GM12865 (cell line): ENCODE measurements at regions not wholly inside any gene's neighbourhood (a gene's known extent, or its start where the extent isn't known, plus 50 kb on each side); places are given as distances from the start of the nearest gene placed in this dataset.

Experiments used
- DNase-seq: peaks from one replicate; pipeline ENCODE4 v3.0.0; 2010; ENCODE audit warnings: low read depth
- H3K4me3 ChIP-seq: 2 replicates; pipeline ENCODE4 v1.5.1; 2011; ENCODE audit warnings: mild to moderate bottlenecking, low read depth, low read length, control low read depth
- TF ChIP-seq, protein P1 (sequence below): IDR thresholded peaks from 2 replicates; pipeline ENCODE4 v1.5.1; 2011; ENCODE audit warnings: low read length, control low read depth, low read depth, inconsistent platforms; ENCODE audit not compliant: insufficient read depth; ENCODE audit errors: missing control alignments

GRCh38 chr2:239519089-239519920 is 118.5 kb upstream of the HDAC4 start:
- TF ChIP-seq, protein P1, sequence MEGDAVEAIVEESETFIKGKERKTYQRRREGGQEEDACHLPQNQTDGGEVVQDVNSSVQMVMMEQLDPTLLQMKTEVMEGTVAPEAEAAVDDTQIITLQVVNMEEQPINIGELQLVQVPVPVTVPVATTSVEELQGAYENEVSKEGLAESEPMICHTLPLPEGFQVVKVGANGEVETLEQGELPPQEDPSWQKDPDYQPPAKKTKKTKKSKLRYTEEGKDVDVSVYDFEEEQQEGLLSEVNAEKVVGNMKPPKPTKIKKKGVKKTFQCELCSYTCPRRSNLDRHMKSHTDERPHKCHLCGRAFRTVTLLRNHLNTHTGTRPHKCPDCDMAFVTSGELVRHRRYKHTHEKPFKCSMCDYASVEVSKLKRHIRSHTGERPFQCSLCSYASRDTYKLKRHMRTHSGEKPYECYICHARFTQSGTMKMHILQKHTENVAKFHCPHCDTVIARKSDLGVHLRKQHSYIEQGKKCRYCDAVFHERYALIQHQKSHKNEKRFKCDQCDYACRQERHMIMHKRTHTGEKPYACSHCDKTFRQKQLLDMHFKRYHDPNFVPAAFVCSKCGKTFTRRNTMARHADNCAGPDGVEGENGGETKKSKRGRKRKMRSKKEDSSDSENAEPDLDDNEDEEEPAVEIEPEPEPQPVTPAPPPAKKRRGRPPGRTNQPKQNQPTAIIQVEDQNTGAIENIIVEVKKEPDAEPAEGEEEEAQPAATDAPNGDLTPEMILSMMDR = no peak
- no peak for DNase-seq
- H3K4me3 ChIP-seq = no peak overlapping the region

- TF ChIP-seq, protein P1 = no peak
- no peak for DNase-seq
- no peak overlapping the region for H3K4me3 ChIP-seq
These were observed 117.7 kb upstream of the HDAC4 start for GRCh38 chr2:239518286-239519088.

DNA sequence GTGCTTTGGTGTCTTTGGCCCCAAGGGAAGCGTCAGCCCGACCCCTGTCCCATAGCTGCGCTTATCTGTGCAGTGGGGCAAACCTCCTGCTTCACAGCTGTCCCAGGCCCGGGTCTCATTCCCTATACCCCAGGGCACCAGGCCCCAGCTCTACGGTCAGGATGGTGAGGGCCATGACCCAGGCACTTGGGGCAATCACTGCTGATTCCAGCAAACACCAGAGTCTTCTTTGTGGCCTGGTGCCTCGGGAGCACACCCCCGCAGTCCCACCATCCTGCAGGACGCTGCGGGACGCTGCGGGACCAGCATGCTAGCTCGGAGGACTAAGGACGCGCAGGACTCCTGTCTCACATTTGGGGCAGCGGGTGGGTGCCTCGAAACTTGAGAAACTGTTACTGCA is 116.9 kb upstream of the HDAC4 start:
- no peak overlapping the region for H3K4me3 ChIP-seq
- TF ChIP-seq, protein P1 = no peak
- no peak for DNase-seq

- TF ChIP-seq, protein P1 = no peak
- H3K4me3 ChIP-seq = no peak overlapping the region
- DNase-seq = no peak
These were observed 116.1 kb upstream of the HDAC4 start for GRCh38 chr2:239516954-239517305.

GRCh38 chr2:239516286-239516953 is 115.6 kb upstream of the HDAC4 start:
- TF ChIP-seq, protein P1 = no peak

DNA sequence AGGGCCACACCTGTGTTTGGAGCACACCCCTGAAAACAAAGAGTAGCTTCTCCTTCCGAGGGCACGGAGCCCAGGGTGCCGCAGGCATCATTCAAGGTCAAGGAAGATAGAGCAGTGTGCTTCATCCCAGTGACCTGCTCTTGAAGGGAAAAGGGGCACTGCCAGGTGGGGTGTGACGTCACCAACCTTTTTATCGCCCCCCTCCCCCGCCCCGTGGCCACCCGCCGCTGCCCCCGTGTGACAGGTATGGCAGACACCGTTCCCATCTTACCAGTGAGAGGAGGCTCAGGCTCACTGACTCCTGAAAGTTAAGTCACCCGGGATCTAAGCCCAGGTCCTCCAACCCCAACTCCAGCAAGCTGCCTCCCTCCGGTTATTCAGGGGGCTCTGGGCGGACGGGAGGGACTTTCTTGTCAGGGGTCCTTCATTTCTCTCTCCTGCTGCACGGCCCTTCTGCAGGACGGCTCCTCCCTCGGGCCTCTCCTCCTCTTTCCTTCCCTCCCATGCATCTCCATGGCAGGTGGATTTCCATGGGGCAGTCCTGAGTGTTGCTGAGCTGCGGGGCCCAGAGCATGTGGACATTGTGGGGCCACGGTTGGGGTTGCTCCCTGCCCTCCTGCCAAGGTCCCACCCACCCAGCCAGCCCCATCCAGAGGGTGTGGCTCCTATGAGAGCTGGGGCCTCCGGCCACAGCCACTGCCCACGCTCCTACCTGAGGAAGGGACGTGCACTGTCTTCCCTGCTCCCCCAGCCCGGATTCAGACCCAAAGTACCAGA is 114.1 kb upstream of the HDAC4 start:
- TF ChIP-seq, protein P1 = no peak
- no peak for DNase-seq
- no peak overlapping the region for H3K4me3 ChIP-seq

More at GRCh38 chr2:239516286-239516953, 115.6 kb upstream of the HDAC4 start:
- no peak overlapping the region for H3K4me3 ChIP-seq
- no peak for DNase-seq
